ENCODE measurements at regions not wholly inside any gene's neighbourhood (a gene's known extent, or its start where the extent isn't known, plus 50 kb on each side); places are given as distances from the start of the nearest gene placed in this dataset.

DNA sequence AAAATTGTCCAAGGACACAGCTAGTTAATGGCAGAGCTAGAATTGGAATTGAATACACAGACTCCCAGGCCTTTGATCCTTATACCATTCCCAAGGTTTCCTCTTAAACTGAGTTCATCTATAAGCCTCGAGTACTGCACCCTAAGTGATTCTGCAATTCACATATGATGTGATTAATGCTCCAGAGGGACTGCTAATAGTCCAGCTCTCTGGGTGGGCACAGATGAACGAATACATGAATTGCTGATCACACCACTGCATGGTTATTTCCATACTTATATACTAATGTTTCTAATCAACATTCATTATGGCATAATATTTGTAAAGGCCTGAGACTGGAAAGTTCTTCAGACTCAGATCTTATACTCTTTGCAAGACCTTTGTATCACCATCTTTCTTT is 101.8 kb downstream of the NUFIP1 start:
- no peaks in the 10 kb centered on the region for H3K9me3 ChIP-seq (ENCODE audit: control insufficient read depth, insufficient read depth, low read length)
- H3K27ac ChIP-seq (ENCODE audit: low read depth, low read length): no peak overlapping the region
- H3K4me3 ChIP-seq (ENCODE audit: low read depth, low read length): no peak overlapping the region
- no peaks in the 10 kb centered on the region for H3K4me1 ChIP-seq (ENCODE audit: control insufficient read depth, insufficient read depth, low read length)
- no peaks in the 10 kb centered on the region for H3K27me3 ChIP-seq (ENCODE audit: control insufficient read depth, insufficient read depth, low read length)
- no peak overlapping the region for H3K9ac ChIP-seq (ENCODE audit: low read depth, low read length)
- no peaks in the 10 kb centered on the region for H3K36me3 ChIP-seq (ENCODE audit: control insufficient read depth, insufficient read depth, low read length)

DNA sequence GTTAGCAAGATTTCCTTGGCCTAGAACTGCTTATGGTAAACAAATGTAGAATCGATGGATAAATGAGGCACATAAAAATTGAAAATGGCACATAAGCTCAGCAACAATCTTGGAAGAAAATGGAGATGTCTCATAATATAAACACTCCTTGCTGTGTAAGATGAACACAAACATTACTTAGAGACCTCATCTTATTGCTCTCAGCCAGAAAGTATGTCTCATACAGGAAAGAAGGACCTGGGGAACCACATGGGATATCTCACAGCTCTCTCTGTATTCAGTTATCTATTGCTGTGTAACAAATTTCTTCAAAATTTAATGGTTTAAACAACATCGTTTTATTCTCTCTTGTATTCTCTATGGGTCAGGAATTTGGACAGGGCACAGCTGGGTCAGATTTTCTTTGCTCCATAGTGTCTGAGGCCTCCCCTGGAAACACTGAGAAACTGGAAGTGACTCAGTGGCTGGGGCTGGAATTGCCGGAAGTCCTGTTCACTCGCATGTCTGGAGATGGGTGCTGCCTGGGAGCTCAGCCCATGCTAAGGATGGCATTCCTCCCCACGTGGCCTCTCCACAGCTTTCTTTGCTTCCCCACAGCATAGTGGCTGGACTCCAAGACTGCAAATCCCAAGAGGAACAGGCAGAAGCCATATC is 105.1 kb downstream of the NUFIP1 start:
- Histone ChIP-seq H3K27ac (ENCODE audit: low read depth, low read length) (no peak overlapping the region), H3K9ac (ENCODE audit: low read depth, low read length) (no peak overlapping the region), H3K36me3 (ENCODE audit: control insufficient read depth, insufficient read depth, low read length) (no peaks in the 10 kb centered on the region), H3K4me1 (ENCODE audit: control insufficient read depth, insufficient read depth, low read length) (no peaks in the 10 kb centered on the region), H3K27me3 (ENCODE audit: control insufficient read depth, insufficient read depth, low read length) (no peaks in the 10 kb centered on the region), H3K9me3 (ENCODE audit: control insufficient read depth, insufficient read depth, low read length) (no peaks in the 10 kb centered on the region), H3K4me3 (ENCODE audit: low read depth, low read length) (no peak overlapping the region)

- H3K9me3 ChIP-seq (ENCODE audit: control insufficient read depth, insufficient read depth, low read length): no peaks in the 10 kb centered on the region
- no peak overlapping the region for H3K4me3 ChIP-seq (ENCODE audit: low read depth, low read length)
- H3K36me3 ChIP-seq (ENCODE audit: control insufficient read depth, insufficient read depth, low read length): no peaks in the 10 kb centered on the region
- H3K27ac ChIP-seq (ENCODE audit: low read depth, low read length): no peak overlapping the region
- H3K27me3 ChIP-seq (ENCODE audit: control insufficient read depth, insufficient read depth, low read length): no peaks in the 10 kb centered on the region
- no peaks in the 10 kb centered on the region for H3K4me1 ChIP-seq (ENCODE audit: control insufficient read depth, insufficient read depth, low read length)
- H3K9ac ChIP-seq (ENCODE audit: low read depth, low read length): no peak overlapping the region
Measured at GRCh38 chr13:44879452-44880058, 109.7 kb downstream of the NUFIP1 start.

DNA sequence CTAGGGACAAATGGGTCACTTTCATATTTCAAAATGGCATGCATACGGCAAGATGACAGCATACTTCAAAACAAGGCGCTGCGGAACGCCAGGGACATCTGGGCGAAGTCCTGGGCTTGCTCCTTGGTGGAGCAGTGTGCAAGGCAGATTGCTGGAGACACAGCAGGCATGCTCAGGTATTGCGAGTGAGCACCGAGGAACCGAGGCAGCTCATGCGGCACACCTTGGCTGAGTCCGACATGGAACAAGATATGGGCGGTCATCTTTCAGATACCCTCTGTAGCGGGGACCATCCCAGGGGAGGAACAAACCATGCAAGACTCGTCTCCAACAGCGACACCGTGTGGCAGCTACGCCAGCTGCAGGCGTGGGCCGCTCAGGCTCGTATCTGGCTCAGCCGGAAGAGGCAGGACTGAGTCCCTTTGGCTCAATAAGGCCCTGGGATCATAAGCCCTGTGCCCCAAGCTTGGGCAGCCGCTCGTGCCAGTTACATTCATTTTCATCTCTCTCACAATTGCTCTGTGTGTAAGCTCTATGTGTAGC is 112.4 kb downstream of the NUFIP1 start:
- no peak overlapping the region for H3K27ac ChIP-seq (ENCODE audit: low read depth, low read length)
- no peaks in the 10 kb centered on the region for H3K4me1 ChIP-seq (ENCODE audit: control insufficient read depth, insufficient read depth, low read length)
- no peak overlapping the region for H3K9ac ChIP-seq (ENCODE audit: low read depth, low read length)
- H3K36me3 ChIP-seq (ENCODE audit: control insufficient read depth, insufficient read depth, low read length): no peaks in the 10 kb centered on the region
- H3K9me3 ChIP-seq (ENCODE audit: control insufficient read depth, insufficient read depth, low read length): no peaks in the 10 kb centered on the region
- no peaks in the 10 kb centered on the region for H3K27me3 ChIP-seq (ENCODE audit: control insufficient read depth, insufficient read depth, low read length)
- H3K4me3 ChIP-seq (ENCODE audit: low read depth, low read length): no peak overlapping the region

DNA sequence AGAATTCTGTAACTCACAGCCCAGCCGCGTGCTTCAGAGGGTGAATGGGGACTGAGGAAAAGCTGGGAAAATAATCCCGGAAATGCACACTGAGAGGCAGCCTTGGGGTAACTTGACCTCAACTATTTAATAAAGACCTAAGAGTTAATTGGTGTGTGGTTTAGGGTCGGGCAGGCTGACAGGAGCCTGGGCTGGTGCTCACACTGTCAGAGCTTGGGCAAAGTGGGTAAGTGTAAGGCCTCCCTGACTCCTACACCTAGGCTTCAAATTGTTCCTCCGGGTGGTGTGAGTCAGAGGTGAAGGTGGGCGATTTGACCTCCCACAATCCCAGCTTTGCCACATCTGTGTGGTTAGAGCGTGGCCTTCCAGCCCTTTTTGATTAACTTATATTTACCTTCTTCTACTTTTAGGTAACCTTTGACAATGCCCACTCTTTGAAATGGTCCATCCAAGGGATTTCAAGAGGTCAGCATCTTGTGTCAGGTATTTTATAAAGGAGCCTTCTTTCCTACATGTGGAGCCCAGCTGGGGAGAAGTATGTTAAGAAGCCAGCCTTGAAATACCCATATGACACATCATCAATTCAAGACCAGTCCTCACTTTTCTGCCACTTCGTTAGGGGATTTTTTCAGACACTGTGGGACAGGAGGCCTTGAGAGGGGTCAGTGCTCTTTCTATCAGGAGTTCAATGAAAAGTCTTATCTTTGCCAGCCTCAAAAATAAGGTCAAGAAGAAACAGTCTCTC is 114.2 kb downstream of the NUFIP1 start:
- Histone ChIP-seq H3K4me3 (ENCODE audit: low read depth, low read length) (no peak overlapping the region), H3K9me3 (ENCODE audit: control insufficient read depth, insufficient read depth, low read length) (no peaks in the 10 kb centered on the region), H3K36me3 (ENCODE audit: control insufficient read depth, insufficient read depth, low read length) (no peaks in the 10 kb centered on the region), H3K27ac (ENCODE audit: low read depth, low read length) (no peak overlapping the region), H3K27me3 (ENCODE audit: control insufficient read depth, insufficient read depth, low read length) (no peaks in the 10 kb centered on the region), H3K9ac (ENCODE audit: low read depth, low read length) (no peak overlapping the region), H3K4me1 (ENCODE audit: control insufficient read depth, insufficient read depth, low read length) (no peaks in the 10 kb centered on the region)

GRCh38 chr13:44874176-44874575 is 115.1 kb downstream of the NUFIP1 start:
- H3K27ac ChIP-seq (ENCODE audit: low read depth, low read length): no peak overlapping the region

GRCh38 chr13:44873461-44873860 is 115.8 kb downstream of the NUFIP1 start:
- Histone ChIP-seq H3K9ac (ENCODE audit: low read depth, low read length) (no peak overlapping the region), H3K4me1 (ENCODE audit: control insufficient read depth, insufficient read depth, low read length) (no peaks in the 10 kb centered on the region), H3K9me3 (ENCODE audit: control insufficient read depth, insufficient read depth, low read length) (no peaks in the 10 kb centered on the region), H3K4me3 (ENCODE audit: low read depth, low read length) (no peak overlapping the region), H3K36me3 (ENCODE audit: control insufficient read depth, insufficient read depth, low read length) (no peaks in the 10 kb centered on the region), H3K27me3 (ENCODE audit: control insufficient read depth, insufficient read depth, low read length) (no peaks in the 10 kb centered on the region), H3K27ac (ENCODE audit: low read depth, low read length) (no peak overlapping the region)

More at GRCh38 chr13:44874176-44874575, 115.1 kb downstream of the NUFIP1 start:
- no peaks in the 10 kb centered on the region for H3K4me1 ChIP-seq (ENCODE audit: control insufficient read depth, insufficient read depth, low read length)
- H3K9me3 ChIP-seq (ENCODE audit: control insufficient read depth, insufficient read depth, low read length): no peaks in the 10 kb centered on the region
- no peak overlapping the region for H3K9ac ChIP-seq (ENCODE audit: low read depth, low read length)
- H3K4me3 ChIP-seq (ENCODE audit: low read depth, low read length): no peak overlapping the region
- H3K36me3 ChIP-seq (ENCODE audit: control insufficient read depth, insufficient read depth, low read length): no peaks in the 10 kb centered on the region
- H3K27me3 ChIP-seq (ENCODE audit: control insufficient read depth, insufficient read depth, low read length): no peaks in the 10 kb centered on the region

- Histone ChIP-seq H3K4me3 (ENCODE audit: low read depth, low read length) (no peak overlapping the region), H3K27me3 (ENCODE audit: control insufficient read depth, insufficient read depth, low read length) (no peaks in the 10 kb centered on the region), H3K27ac (ENCODE audit: low read depth, low read length) (no peak overlapping the region), H3K9ac (ENCODE audit: low read depth, low read length) (no peak overlapping the region), H3K4me1 (ENCODE audit: control insufficient read depth, insufficient read depth, low read length) (no peaks in the 10 kb centered on the region), H3K9me3 (ENCODE audit: control insufficient read depth, insufficient read depth, low read length) (no peaks in the 10 kb centered on the region), H3K36me3 (ENCODE audit: control insufficient read depth, insufficient read depth, low read length) (no peaks in the 10 kb centered on the region)
Measured at GRCh38 chr13:44872751-44873150, 116.5 kb downstream of the NUFIP1 start.

DNA sequence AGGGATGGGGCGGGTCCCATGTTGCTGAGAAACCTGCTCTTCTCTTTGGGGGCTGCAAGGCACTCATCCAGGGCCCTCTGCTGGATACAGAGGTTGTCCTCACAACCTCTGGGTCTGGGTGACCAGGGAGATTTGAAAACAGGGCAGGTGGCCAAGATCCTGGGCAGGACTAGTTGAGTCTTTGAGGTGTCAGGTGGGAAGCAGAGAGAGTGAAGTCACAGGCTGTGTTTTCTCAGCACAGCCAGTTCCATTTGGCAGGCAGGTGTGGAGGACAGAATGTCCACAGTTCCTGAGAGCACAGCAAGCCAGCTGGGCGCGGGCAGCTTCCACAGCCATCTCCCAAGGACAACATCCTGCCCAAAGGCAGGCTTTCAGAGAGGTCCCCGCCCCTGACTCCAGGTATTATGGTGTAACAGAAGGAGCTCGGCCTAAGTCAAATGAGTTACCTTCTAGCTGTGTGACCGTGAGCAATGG is 118.8 kb downstream of the NUFIP1 start:
- H3K4me3 ChIP-seq (ENCODE audit: low read depth, low read length): no peak overlapping the region
- H3K27ac ChIP-seq (ENCODE audit: low read depth, low read length): no peak overlapping the region
- no peaks in the 10 kb centered on the region for H3K9me3 ChIP-seq (ENCODE audit: control insufficient read depth, insufficient read depth, low read length)
- H3K27me3 ChIP-seq (ENCODE audit: control insufficient read depth, insufficient read depth, low read length): no peaks in the 10 kb centered on the region
- no peaks in the 10 kb centered on the region for H3K36me3 ChIP-seq (ENCODE audit: control insufficient read depth, insufficient read depth, low read length)
- no peak overlapping the region for H3K9ac ChIP-seq (ENCODE audit: low read depth, low read length)
- no peaks in the 10 kb centered on the region for H3K4me1 ChIP-seq (ENCODE audit: control insufficient read depth, insufficient read depth, low read length)

GRCh38 chr13:44869167-44869566 is 120.1 kb downstream of the NUFIP1 start:
- Histone ChIP-seq H3K27me3 (ENCODE audit: control insufficient read depth, insufficient read depth, low read length) (no peaks in the 10 kb centered on the region), H3K9me3 (ENCODE audit: control insufficient read depth, insufficient read depth, low read length) (no peaks in the 10 kb centered on the region), H3K9ac (ENCODE audit: low read depth, low read length) (no peak overlapping the region), H3K36me3 (ENCODE audit: control insufficient read depth, insufficient read depth, low read length) (no peaks in the 10 kb centered on the region), H3K27ac (ENCODE audit: low read depth, low read length) (no peak overlapping the region), H3K4me1 (ENCODE audit: control insufficient read depth, insufficient read depth, low read length) (no peaks in the 10 kb centered on the region), H3K4me3 (ENCODE audit: low read depth, low read length) (no peak overlapping the region)

DNA sequence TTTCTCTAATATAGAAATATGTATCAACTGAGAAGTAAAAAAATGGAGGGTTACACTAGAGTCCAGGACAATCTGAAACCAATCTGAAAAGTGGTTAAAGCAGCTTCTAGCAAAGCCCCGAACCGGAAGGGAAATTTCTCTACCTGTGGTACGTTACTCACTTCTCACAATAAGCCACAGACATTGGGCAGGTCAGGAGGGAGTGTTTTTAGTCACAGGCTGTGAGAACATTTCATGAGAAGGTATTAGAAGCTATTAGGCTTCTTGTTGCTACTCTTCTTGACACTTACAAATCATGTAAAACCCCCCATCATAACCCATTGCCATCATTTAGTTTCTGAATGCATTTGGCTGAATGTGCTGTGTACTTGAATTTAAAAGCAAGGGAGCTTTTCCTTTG is 120.9 kb downstream of the NUFIP1 start:
- H3K27ac ChIP-seq (ENCODE audit: low read depth, low read length): no peak overlapping the region
- no peaks in the 10 kb centered on the region for H3K36me3 ChIP-seq (ENCODE audit: control insufficient read depth, insufficient read depth, low read length)
- H3K27me3 ChIP-seq (ENCODE audit: control insufficient read depth, insufficient read depth, low read length): no peaks in the 10 kb centered on the region
- H3K4me3 ChIP-seq (ENCODE audit: low read depth, low read length): no peak overlapping the region
- no peaks in the 10 kb centered on the region for H3K9me3 ChIP-seq (ENCODE audit: control insufficient read depth, insufficient read depth, low read length)
- H3K4me1 ChIP-seq (ENCODE audit: control insufficient read depth, insufficient read depth, low read length): no peaks in the 10 kb centered on the region
- no peak overlapping the region for H3K9ac ChIP-seq (ENCODE audit: low read depth, low read length)

Data from HUES48 (cell line).